ENCODE measurements at regions not wholly inside any gene's neighbourhood (a gene's known extent, or its start where the extent isn't known, plus 50 kb on each side); places are given as distances from the start of the nearest gene placed in this dataset.

- TF ChIP-seq, protein P1, sequence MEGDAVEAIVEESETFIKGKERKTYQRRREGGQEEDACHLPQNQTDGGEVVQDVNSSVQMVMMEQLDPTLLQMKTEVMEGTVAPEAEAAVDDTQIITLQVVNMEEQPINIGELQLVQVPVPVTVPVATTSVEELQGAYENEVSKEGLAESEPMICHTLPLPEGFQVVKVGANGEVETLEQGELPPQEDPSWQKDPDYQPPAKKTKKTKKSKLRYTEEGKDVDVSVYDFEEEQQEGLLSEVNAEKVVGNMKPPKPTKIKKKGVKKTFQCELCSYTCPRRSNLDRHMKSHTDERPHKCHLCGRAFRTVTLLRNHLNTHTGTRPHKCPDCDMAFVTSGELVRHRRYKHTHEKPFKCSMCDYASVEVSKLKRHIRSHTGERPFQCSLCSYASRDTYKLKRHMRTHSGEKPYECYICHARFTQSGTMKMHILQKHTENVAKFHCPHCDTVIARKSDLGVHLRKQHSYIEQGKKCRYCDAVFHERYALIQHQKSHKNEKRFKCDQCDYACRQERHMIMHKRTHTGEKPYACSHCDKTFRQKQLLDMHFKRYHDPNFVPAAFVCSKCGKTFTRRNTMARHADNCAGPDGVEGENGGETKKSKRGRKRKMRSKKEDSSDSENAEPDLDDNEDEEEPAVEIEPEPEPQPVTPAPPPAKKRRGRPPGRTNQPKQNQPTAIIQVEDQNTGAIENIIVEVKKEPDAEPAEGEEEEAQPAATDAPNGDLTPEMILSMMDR (conservative IDR thresholded peaks at IDR 0.05; ENCODE audit: low read depth, low read length), result no peak
- no peak for TF ChIP-seq EZH2 (IDR thresholded peaks at IDR 0.05; ENCODE audit: low read length, unreplicated experiment)
Observed at GRCh38 chr18:7457262-7457661, 109.9 kb upstream of the PTPRM start.
